OCI-LY1 (cell line): ENCODE measurements at regions not wholly inside any gene's neighbourhood (a gene's known extent, or its start where the extent isn't known, plus 50 kb on each side); places are given as distances from the start of the nearest gene placed in this dataset.

Experiments
- H2AFZ ChIP-seq: fragments of 200-600 bp; sonication (generic), shearing (Covaris generic); 2 replicates; pipeline ENCODE4 v1.6.0; 2014; ENCODE audit warnings: antibody characterized with exemption, mild to moderate bottlenecking, low read length
- H3F3A ChIP-seq: fragments of 200-600 bp; sonication (generic), shearing (Covaris generic); 2 replicates; pipeline ENCODE4 v1.6.0; 2014; ENCODE audit warnings: mild to moderate bottlenecking, antibody characterized with exemption, low read length, moderate library complexity; ENCODE audit not compliant: insufficient read depth
- H3K27ac ChIP-seq: fragments of 200-600 bp; sonication (generic); 2 replicates; pipeline ENCODE4 v1.5.1; 2014; ENCODE audit warnings: low read length, mixed run types, mild to moderate bottlenecking, low read depth; ENCODE audit not compliant: poor library complexity, severe bottlenecking
- H3K27me3 ChIP-seq: fragments of 200-600 bp; sonication (generic); 2 replicates; pipeline ENCODE4 v1.6.0; 2014; ENCODE audit warnings: antibody characterized with exemption, mild to moderate bottlenecking, low read length, moderate library complexity; ENCODE audit not compliant: insufficient read depth
- H3K36me3 ChIP-seq: fragments of 200-600 bp; sonication (generic); 2 replicates; pipeline ENCODE4 v1.6.1; 2014; ENCODE audit warnings: mild to moderate bottlenecking, antibody characterized with exemption, low read length, moderate library complexity, mixed read lengths; ENCODE audit not compliant: insufficient read depth
- H3K4me1 ChIP-seq: fragments of 200-600 bp; sonication (generic); 2 replicates; pipeline ENCODE4 v1.5.1; 2014; ENCODE audit warnings: mild to moderate bottlenecking, low read length, moderate library complexity; ENCODE audit not compliant: insufficient read depth, severe bottlenecking
- H3K4me2 ChIP-seq: fragments of 200-600 bp; sonication (generic), shearing (Covaris generic); 2 replicates; pipeline ENCODE4 v1.6.1; 2014; ENCODE audit warnings: low read length
- H3K4me3 ChIP-seq: fragments of 200-600 bp; sonication (generic); 2 replicates; pipeline ENCODE4 v1.5.1; 2014; ENCODE audit warnings: low read length, low read depth, mild to moderate bottlenecking, mixed read lengths; ENCODE audit not compliant: poor library complexity, severe bottlenecking
- H3K79me2 ChIP-seq: fragments of 200-600 bp; shearing (Covaris generic); 2 replicates; pipeline ENCODE4 v1.6.1; 2016; ENCODE audit warnings: mixed run types, low read length, mixed read lengths; ENCODE audit not compliant: insufficient read depth
- H3K9ac ChIP-seq: fragments of 200-600 bp; sonication (generic), shearing (Covaris generic); 2 replicates; pipeline ENCODE4 v1.6.1; 2014; ENCODE audit warnings: mild to moderate bottlenecking, low read length, mixed read lengths
- H3K9me2 ChIP-seq: fragments of 200-600 bp; sonication (generic), shearing (Covaris generic); 2 replicates; pipeline ENCODE4 v1.6.1; 2014; ENCODE audit warnings: low read depth, mild to moderate bottlenecking, low read length, mixed read lengths
- H3K9me3 ChIP-seq: fragments of 200-600 bp; shearing (Covaris generic); 2 replicates; pipeline ENCODE4 v1.6.1; 2014; ENCODE audit warnings: low read length, mixed read lengths
- H4K20me1 ChIP-seq: fragments of 200-600 bp; sonication (generic), shearing (Covaris generic); 2 replicates; pipeline ENCODE4 v1.6.0; 2016; ENCODE audit warnings: mild to moderate bottlenecking, low read length; ENCODE audit not compliant: insufficient read depth
- CTCF ChIP-seq: fragments of 200-600 bp; sonication (generic), shearing (Covaris generic); IDR thresholded peaks from 2 replicates; pipeline ENCODE4 v1.5.1; 2017; ENCODE audit warnings: mild to moderate bottlenecking, antibody characterized with exemption, low read length, moderate library complexity, mixed read lengths
- EZH2 ChIP-seq: fragments of 200-600 bp; sonication (generic), shearing (Covaris generic); IDR thresholded peaks from 2 replicates; pipeline ENCODE4 v1.8.0; 2017; ENCODE audit warnings: borderline replicate concordance, mixed run types, mild to moderate bottlenecking, antibody characterized with exemption, low read length, moderate library complexity, mixed read lengths

DNA sequence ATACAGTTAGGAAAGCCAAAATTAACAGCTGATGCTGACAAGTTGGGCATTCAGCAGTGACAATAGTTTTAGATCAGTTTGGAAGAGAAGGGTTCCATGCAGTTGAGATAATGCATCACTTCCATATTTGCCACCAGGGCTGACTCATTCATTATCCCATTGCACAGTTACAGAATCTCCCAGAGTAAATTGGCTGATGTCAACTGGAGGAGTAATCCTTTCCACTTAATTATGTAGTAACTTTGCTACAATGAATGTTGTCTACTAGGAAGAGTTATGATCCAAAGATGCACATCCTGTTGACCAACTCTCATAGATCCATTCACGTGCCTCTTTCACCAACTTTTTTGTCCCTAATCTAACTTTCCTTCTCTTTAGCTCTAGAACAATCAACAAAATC is 123.3 kb upstream of the LUZP2 start:
- no peaks in the 10 kb centered on the region for H3F3A ChIP-seq
- H3K79me2 ChIP-seq: no peaks in the 10 kb centered on the region
- no peak overlapping the region for H3K4me2 ChIP-seq
- no peaks in the 10 kb centered on the region for H3K4me1 ChIP-seq
- no peak overlapping the region for H3K4me3 ChIP-seq
- no peak overlapping the region for H3K27ac ChIP-seq
- no peaks in the 10 kb centered on the region for H3K36me3 ChIP-seq
- TF ChIP-seq EZH2: no peak
- TF ChIP-seq CTCF: no peak
- no peaks in the 10 kb centered on the region for H4K20me1 ChIP-seq
- no peak overlapping the region for H2AFZ ChIP-seq
- no peaks in the 10 kb centered on the region for H3K9me2 ChIP-seq
- H3K9ac ChIP-seq: no peak overlapping the region
- H3K27me3 ChIP-seq: no peaks in the 10 kb centered on the region
- no peaks in the 10 kb centered on the region for H3K9me3 ChIP-seq

DNA sequence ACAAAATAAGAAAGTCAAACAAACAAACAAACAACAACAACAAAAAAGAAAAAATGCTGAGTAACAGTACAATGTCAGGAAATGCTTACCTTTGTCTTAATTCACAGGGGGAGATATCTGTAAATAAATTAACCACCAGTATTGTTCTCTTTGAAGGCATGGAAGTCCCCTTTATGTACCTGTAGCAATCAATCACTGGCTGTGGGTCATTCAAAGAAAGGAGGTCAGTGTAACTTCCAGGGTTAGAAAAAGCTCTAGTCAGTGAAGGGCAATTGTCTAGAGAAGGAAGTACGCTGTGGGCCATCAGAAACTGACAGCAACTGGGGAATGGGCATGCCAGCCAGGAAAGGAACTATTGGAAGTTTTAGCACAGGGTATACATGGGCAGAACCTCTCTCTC is 121.5 kb upstream of the LUZP2 start:
- Histone ChIP-seq H3F3A (no peaks in the 10 kb centered on the region), H2AFZ (no peak overlapping the region), H3K36me3 (no peaks in the 10 kb centered on the region), H3K9me3 (no peaks in the 10 kb centered on the region), H3K27ac (no peak overlapping the region), H3K4me2 (no peak overlapping the region), H3K9ac (no peak overlapping the region), H3K4me1 (no peaks in the 10 kb centered on the region), H3K79me2 (no peaks in the 10 kb centered on the region), H3K4me3 (no peak overlapping the region), H4K20me1 (no peaks in the 10 kb centered on the region), H3K27me3 (no peaks in the 10 kb centered on the region), H3K9me2 (no peaks in the 10 kb centered on the region)
- TF ChIP-seq CTCF (no peak), EZH2 (no peak)

DNA sequence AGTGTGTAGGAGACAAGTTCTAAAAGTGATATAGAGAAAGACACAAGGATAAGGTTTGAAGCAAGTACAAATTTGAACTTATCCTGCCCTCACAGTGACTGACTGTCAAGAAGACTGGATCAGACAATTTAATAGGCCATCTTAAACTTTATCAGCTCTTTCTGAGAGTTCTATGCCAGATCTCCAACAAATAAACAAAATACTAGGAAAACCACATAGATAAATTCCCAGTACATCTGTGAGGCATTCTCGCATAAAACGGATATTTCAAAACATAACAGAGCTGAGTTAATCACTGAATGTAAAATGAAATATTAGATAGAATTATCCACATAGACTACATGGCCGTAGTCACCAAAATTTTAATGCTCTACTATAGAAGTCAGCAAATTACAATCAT is 120.9 kb upstream of the LUZP2 start:
- TF ChIP-seq EZH2 (no peak), CTCF (no peak)

More for the DNA sequence above, 120.9 kb upstream of the LUZP2 start:
- Histone ChIP-seq H3K4me3 (no peak overlapping the region), H4K20me1 (no peaks in the 10 kb centered on the region), H2AFZ (no peak overlapping the region), H3K9me3 (no peaks in the 10 kb centered on the region), H3K27me3 (no peaks in the 10 kb centered on the region), H3K9ac (no peak overlapping the region), H3K36me3 (no peaks in the 10 kb centered on the region), H3K79me2 (no peaks in the 10 kb centered on the region), H3F3A (no peaks in the 10 kb centered on the region), H3K4me1 (no peaks in the 10 kb centered on the region), H3K9me2 (no peaks in the 10 kb centered on the region), H3K4me2 (no peak overlapping the region), H3K27ac (no peak overlapping the region)
